PC-9 (cell line): ENCODE measurements at regions not wholly inside any gene's neighbourhood (a gene's known extent, or its start where the extent isn't known, plus 50 kb on each side); places are given as distances from the start of the nearest gene placed in this dataset.

ENCODE experiments used
- BruUV-seq: library from RNA; stranded (reverse); fragments of 400-500 nt; replicated peaks from 2 replicates; lab custom pipeline; 2021; lab: Mats Ljungman, UMichigan
- CTCF ChIA-PET: fragments of 300-600 bp; sonication (Branson Sonifier 250); formaldehyde crosslinking; loops from one replicate; lab custom pipeline; 2022; ENCODE audit warnings: antibody characterized with exemption; lab: Charles Lee
- POLR2A ChIA-PET: fragments of 300-600 bp; sonication (Branson Sonifier 250); formaldehyde crosslinking; loops from one replicate; lab custom pipeline; 2022; ENCODE audit warnings: antibody characterized with exemption; ENCODE audit not compliant: unreplicated experiment; lab: Charles Lee
- DNase-seq, 2 experiments: peaks; one replicate each; pipeline versions ENCODE4 v3.0.0 to v3.0.0-alpha.2; 2015 to 2022; ENCODE audit warnings: mixed read lengths in 1 of 2
- H2AFZ ChIP-seq: fragments of 200-600 bp; sonication (generic); 2 replicates; pipeline ENCODE4 v1.8.1; 2017; ENCODE audit warnings: antibody characterized with exemption
- H3F3A ChIP-seq: fragments of 200-600 bp; sonication (generic); 2 replicates; pipeline ENCODE4 v1.8.1; 2017; ENCODE audit warnings: antibody characterized with exemption, mild to moderate bottlenecking, low read depth; ENCODE audit not compliant: insufficient read depth
- H3K27ac ChIP-seq: fragments of 200-600 bp; sonication (generic); 2 replicates; pipeline ENCODE4 v1.6.1; 2016; ENCODE audit warnings: mixed run types
- H3K27me3 ChIP-seq: fragments of 200-600 bp; sonication (generic); 2 replicates; pipeline ENCODE4 v1.6.1; 2016; ENCODE audit warnings: low read depth, mixed run types; ENCODE audit not compliant: insufficient read depth
- H3K36me3 ChIP-seq: fragments of 200-600 bp; sonication (generic); 2 replicates; pipeline ENCODE4 v1.6.1; 2016; ENCODE audit warnings: low read depth, mixed run types
- H3K4me1 ChIP-seq: fragments of 200-600 bp; sonication (generic); replicated peaks from 2 replicates; pipeline ENCODE4 v1.6.1; 2016; ENCODE audit warnings: mixed run types; ENCODE audit not compliant: insufficient read depth
- H3K4me2 ChIP-seq: fragments of 200-600 bp; sonication (generic); 2 replicates; pipeline ENCODE4 v1.6.1; 2017; ENCODE audit warnings: mixed run types
- H3K4me3 ChIP-seq: fragments of 200-600 bp; sonication (generic); 2 replicates; pipeline ENCODE4 v1.6.1; 2016; ENCODE audit warnings: mixed run types
- H3K79me2 ChIP-seq: fragments of 200-600 bp; sonication (generic); 2 replicates; pipeline ENCODE4 v1.6.1; 2017; ENCODE audit warnings: low read depth, mixed run types
- H3K9me2 ChIP-seq: fragments of 200-600 bp; sonication (generic); 2 replicates; pipeline ENCODE4 v1.8.1; 2017; ENCODE audit warnings: mild to moderate bottlenecking; ENCODE audit not compliant: insufficient read depth
- H3K9me3 ChIP-seq: fragments of 200-600 bp; sonication (generic); 2 replicates; pipeline ENCODE4 v1.8.1; 2016; ENCODE audit warnings: low read depth; ENCODE audit not compliant: insufficient read depth
- H4K20me1 ChIP-seq: fragments of 200-600 bp; sonication (generic); 2 replicates; pipeline ENCODE4 v1.8.1; 2017; ENCODE audit not compliant: insufficient read depth
- CTCF ChIP-seq: fragments of 200-600 bp; sonication (generic); conservative IDR thresholded peaks from 2 replicates; pipeline ENCODE4 v1.6.1; 2017; ENCODE audit warnings: mixed run types, antibody characterized with exemption, mild to moderate bottlenecking, moderate library complexity
- EZH2 ChIP-seq: fragments of 200-600 bp; sonication (generic); IDR thresholded peaks from 2 replicates; pipeline ENCODE4 v1.8.0; 2017; ENCODE audit warnings: antibody characterized with exemption, low read depth
- intact Hi-C: fragments of 100-400 bp; cut with micrococcal nuclease; formaldehyde crosslinking; loops from one replicate; pipeline ENCODE4 v1.10.0; 2022; ENCODE audit not compliant: unreplicated experiment

- H3K27ac ChIP-seq, result no peak overlapping the region
- H4K20me1 ChIP-seq, result no peaks in the 10 kb centered on the region
- TF ChIP-seq CTCF, result no peak
- TF ChIP-seq EZH2, result no peak
- H3K27me3 ChIP-seq, result no peaks in the 10 kb centered on the region
- CTCF ChIA-PET, result no interaction called here
- no peak overlapping the region for H2AFZ ChIP-seq
- H3F3A ChIP-seq, result peaks cover 12% of the 10 kb centered on the region
- no peaks in the 10 kb centered on the region for H3K79me2 ChIP-seq
- no peak for DNase-seq
- H3K36me3 ChIP-seq, result no peaks in the 10 kb centered on the region; the same call in 1 of the 2 replicates
- H3K4me1 ChIP-seq, result peaks cover 33% of the 10 kb centered on the region
- BruUV-seq, result no TSS peak
- POLR2A ChIA-PET, result no interaction called here
- H3K4me2 ChIP-seq, result no peak overlapping the region
- no peak overlapping the region for H3K4me3 ChIP-seq
- H3K9me3 ChIP-seq, result peaks cover 13% of the 10 kb centered on the region
- H3K9me2 ChIP-seq, result no peaks in the 10 kb centered on the region
- intact Hi-C loops, result no loop called here
Measured at GRCh38 chr2:38218591-38218991, 142.6 kb upstream of the CYP1B1 start.

- CTCF ChIA-PET, result interaction anchor here (0.5 kb wide), 1 partner anchor 69 kb away, joined by 4 read pairs; no protein-coding TSS in a partner anchor
- no TSS peak for BruUV-seq
- Histone ChIP-seq H3K36me3 (no peaks in the 10 kb centered on the region; the same call in 1 of the 2 replicates), H3K4me2 (no peak overlapping the region), H3K4me3 (no peak overlapping the region), H3K4me1 (peaks cover 26% of the 10 kb centered on the region), H3K9me2 (no peaks in the 10 kb centered on the region), H3K27ac (no peak overlapping the region), H2AFZ (no peak overlapping the region), H3K79me2 (no peaks in the 10 kb centered on the region), H3F3A (peaks cover 12% of the 10 kb centered on the region), H4K20me1 (no peaks in the 10 kb centered on the region), H3K27me3 (no peaks in the 10 kb centered on the region), H3K9me3 (peaks cover 13% of the 10 kb centered on the region)
- TF ChIP-seq CTCF, result no peak
- no peak for TF ChIP-seq EZH2
- no peak for DNase-seq
- POLR2A ChIA-PET, result no interaction called here
- intact Hi-C loops, result no loop called here
Measured at GRCh38 chr2:38217401-38218188, 141.6 kb upstream of the CYP1B1 start.

- no TSS peak for BruUV-seq
- Histone ChIP-seq H3F3A (peaks cover 12% of the 10 kb centered on the region), H3K27me3 (no peaks in the 10 kb centered on the region), H3K9me2 (no peaks in the 10 kb centered on the region), H3K4me1 (peaks cover 26% of the 10 kb centered on the region), H2AFZ (no peak overlapping the region), H3K4me2 (peak overlapping the region; percentile 37; the same call in 1 of the 2 replicates), H4K20me1 (no peaks in the 10 kb centered on the region), H3K27ac (peak overlapping the region; percentile 75), H3K4me3 (no peak overlapping the region), H3K36me3 (no peaks in the 10 kb centered on the region; the same call in 1 of the 2 replicates), H3K79me2 (no peaks in the 10 kb centered on the region), H3K9me3 (peaks cover 13% of the 10 kb centered on the region)
- intact Hi-C loops, result no loop called here
- DNase-seq, result no peak
- CTCF ChIA-PET, result no interaction called here
- no peak for TF ChIP-seq CTCF
- POLR2A ChIA-PET, result no interaction called here
Measured at GRCh38 chr2:38216886-38217285, 140.9 kb upstream of the CYP1B1 start.
